HUDEP-2 (cell line): ENCODE measurements at regions not wholly inside any gene's neighbourhood (a gene's known extent, or its start where the extent isn't known, plus 50 kb on each side); places are given as distances from the start of the nearest gene placed in this dataset.
"Not testable (repeated sequence)": the region's sequence is repeated elsewhere in the genome, so short reads cannot be mapped to it uniquely, and the experiment has no call there.

Source experiments
- DNase-seq, 76 experiments: peaks; one replicate each; lab custom pipeline; 2025; ENCODE audit not compliant: unreplicated experiment in 76 of 76; lab: John Stamatoyannopoulos, UW

DNA sequence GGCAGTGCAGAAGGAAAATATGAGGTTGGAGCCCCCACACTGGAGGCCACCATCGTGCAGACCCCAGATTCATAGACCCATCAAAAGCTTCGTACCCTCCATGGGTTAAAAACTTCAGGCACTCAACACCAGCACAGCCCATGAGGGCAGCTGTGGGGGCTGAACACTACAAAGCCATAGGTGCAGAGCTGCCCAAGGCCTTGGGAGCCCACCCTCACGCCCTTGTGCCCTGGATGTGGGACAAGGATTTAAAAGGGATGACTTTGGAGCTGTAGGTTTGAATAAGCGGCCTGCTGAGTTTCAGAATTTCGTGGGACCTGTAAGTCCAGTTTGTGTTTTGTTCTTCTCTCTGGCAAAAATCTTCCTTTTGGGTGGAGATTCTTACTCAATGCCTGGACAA is 747.6 kb downstream of the SPATA31A6 start:
- not testable (repeated sequence) for DNase-seq

- DNase-seq = not testable (repeated sequence)
These were observed 754.2 kb downstream of the SPATA31A6 start for GRCh38 chr9:42937583-42938235.

DNA sequence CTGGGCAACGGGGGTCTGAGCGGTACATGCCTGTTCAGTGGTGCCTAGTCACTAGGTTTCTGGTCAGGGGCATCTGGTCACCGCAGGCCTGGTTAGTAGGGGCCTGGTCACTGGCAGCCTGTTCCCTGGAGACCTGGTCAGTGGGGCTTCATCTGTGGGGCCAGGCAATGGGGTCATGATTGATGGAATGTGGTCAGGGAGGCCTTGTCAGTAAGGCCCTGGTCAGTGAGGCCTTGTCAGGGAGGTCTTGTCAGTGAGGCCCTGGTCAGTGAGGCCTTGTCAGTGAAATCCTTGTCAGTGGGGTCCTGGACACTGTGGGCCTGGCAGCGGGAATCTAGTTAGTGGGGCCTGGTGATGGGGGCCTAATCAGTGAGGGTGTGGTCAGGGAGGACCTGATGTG is 763.6 kb downstream of the SPATA31A6 start:
- not testable (repeated sequence) for DNase-seq

- DNase-seq = peak in 26 of 76 experiments; percentile 0 to 26 (median 10)
These were observed 767.8 kb downstream of the SPATA31A6 start for GRCh38 chr9:42951239-42951638.

- DNase-seq = peak in 36 of 76 experiments; percentile 3 to 82 (median 34)
These were observed 781.7 kb downstream of the SPATA31A6 start for GRCh38 chr9:42965155-42965554.

DNA sequence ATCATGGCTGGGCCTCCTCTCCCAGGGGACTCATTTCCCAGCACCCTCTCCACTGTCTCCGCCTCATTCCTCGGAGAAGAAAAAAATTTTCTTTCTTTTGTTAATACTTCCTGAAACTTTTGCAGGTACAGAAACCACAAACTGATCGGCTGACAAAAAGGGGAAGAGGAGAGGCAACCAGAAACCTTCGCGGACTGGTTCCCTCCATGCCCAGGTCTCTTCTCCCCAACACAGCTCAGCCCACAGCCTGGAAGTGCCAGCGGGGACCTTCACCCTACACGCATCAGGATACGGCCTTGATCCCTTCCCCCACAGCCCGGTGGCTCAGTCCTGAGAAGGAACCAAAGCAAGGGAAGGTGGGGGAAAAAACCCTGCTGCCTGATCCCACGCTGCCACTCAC is 788.4 kb downstream of the SPATA31A6 start:
- DNase-seq = not testable (repeated sequence)

DNA sequence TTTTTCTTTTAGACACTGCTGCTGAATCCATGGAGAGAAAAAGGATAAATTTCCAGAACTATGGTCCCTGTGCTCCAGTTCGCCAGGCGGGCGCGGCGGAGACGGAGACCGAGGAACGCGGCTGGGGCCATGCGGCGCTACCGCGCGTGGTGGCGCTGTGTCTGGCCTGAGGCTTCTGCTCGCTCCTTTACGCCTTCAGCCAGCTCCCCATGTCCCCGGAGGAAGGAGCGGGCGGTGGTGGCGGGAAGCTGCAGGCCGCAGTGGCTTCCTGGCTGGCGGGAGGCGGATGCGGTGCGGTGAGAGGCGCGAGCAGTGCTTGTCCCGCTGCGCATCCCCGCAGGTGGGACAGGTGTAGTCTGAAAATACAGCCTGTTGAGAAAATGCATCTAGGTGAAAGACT is 791.3 kb downstream of the SPATA31A6 start:
- DNase-seq = not testable (repeated sequence)

GRCh38 chr9:42984761-42985160 is 801.3 kb downstream of the SPATA31A6 start:
- DNase-seq = not testable (repeated sequence)
